Mucosa of stomach (tissue), 1 donor: ENCODE measurements at regions not wholly inside any gene's neighbourhood (a gene's known extent, or its start where the extent isn't known, plus 50 kb on each side); places are given as distances from the start of the nearest gene placed in this dataset.

Experiments
- H3K27me3 ChIP-seq: one replicate; pipeline ENCODE4 v1.7.0; 2013; ENCODE audit warnings: mild to moderate bottlenecking, low read length; ENCODE audit not compliant: control insufficient read depth, insufficient read depth
- H3K36me3 ChIP-seq: one replicate; pipeline ENCODE4 v1.7.0; 2013; ENCODE audit warnings: low read length; ENCODE audit not compliant: control insufficient read depth, insufficient read depth
- H3K4me1 ChIP-seq: one replicate; pipeline ENCODE4 v1.7.0; 2013; ENCODE audit warnings: mild to moderate bottlenecking, low read length; ENCODE audit not compliant: control insufficient read depth, insufficient read depth
- H3K4me3 ChIP-seq: one replicate; pipeline ENCODE4 v1.7.0; 2013; ENCODE audit warnings: low read length
- H3K9ac ChIP-seq: one replicate; pipeline ENCODE4 v1.7.0; 2013; ENCODE audit warnings: mild to moderate bottlenecking, low read length, moderate library complexity
- H3K9me3 ChIP-seq: one replicate; pipeline ENCODE4 v1.7.0; 2013; ENCODE audit warnings: mild to moderate bottlenecking, low read length, moderate library complexity; ENCODE audit not compliant: control insufficient read depth
- donor health status: Pancreatic carcinoma.

- H3K9me3 ChIP-seq: no peaks in the 10 kb centered on the region
- no peaks in the 10 kb centered on the region for H3K4me1 ChIP-seq
- no peak overlapping the region for H3K9ac ChIP-seq
- H3K4me3 ChIP-seq: no peak overlapping the region
- no peaks in the 10 kb centered on the region for H3K36me3 ChIP-seq
- no peaks in the 10 kb centered on the region for H3K27me3 ChIP-seq
Observed at GRCh38 chr18:61722247-61722646, 170.6 kb downstream of the RNF152 start.

- no peak overlapping the region for H3K9ac ChIP-seq
- H3K9me3 ChIP-seq: no peaks in the 10 kb centered on the region
- H3K4me3 ChIP-seq: no peak overlapping the region
- no peaks in the 10 kb centered on the region for H3K27me3 ChIP-seq
- H3K36me3 ChIP-seq: no peaks in the 10 kb centered on the region
- H3K4me1 ChIP-seq: no peaks in the 10 kb centered on the region
Observed at GRCh38 chr18:61720496-61720895, 172.3 kb downstream of the RNF152 start.

- no peaks in the 10 kb centered on the region for H3K36me3 ChIP-seq
- no peaks in the 10 kb centered on the region for H3K27me3 ChIP-seq
- no peaks in the 10 kb centered on the region for H3K9me3 ChIP-seq
- H3K9ac ChIP-seq: no peak overlapping the region
- no peaks in the 10 kb centered on the region for H3K4me1 ChIP-seq
- no peak overlapping the region for H3K4me3 ChIP-seq
Observed at GRCh38 chr18:61719671-61720070, 173.1 kb downstream of the RNF152 start.

- no peaks in the 10 kb centered on the region for H3K36me3 ChIP-seq
- no peak overlapping the region for H3K9ac ChIP-seq
- H3K4me1 ChIP-seq: no peaks in the 10 kb centered on the region
- no peak overlapping the region for H3K4me3 ChIP-seq
- no peaks in the 10 kb centered on the region for H3K27me3 ChIP-seq
- no peaks in the 10 kb centered on the region for H3K9me3 ChIP-seq
Observed at GRCh38 chr18:61718944-61719343, 173.9 kb downstream of the RNF152 start.

GRCh38 chr18:61714421-61714820 is 178.4 kb downstream of the RNF152 start:
- no peaks in the 10 kb centered on the region for H3K9me3 ChIP-seq
- no peak overlapping the region for H3K4me3 ChIP-seq
- no peak overlapping the region for H3K9ac ChIP-seq
- H3K36me3 ChIP-seq: no peaks in the 10 kb centered on the region
- peaks cover 7% of the 10 kb centered on the region for H3K4me1 ChIP-seq
- H3K27me3 ChIP-seq: no peaks in the 10 kb centered on the region

GRCh38 chr18:61713502-61713901 is 179.3 kb downstream of the RNF152 start:
- no peaks in the 10 kb centered on the region for H3K27me3 ChIP-seq
- peaks cover 7% of the 10 kb centered on the region for H3K4me1 ChIP-seq
- no peak overlapping the region for H3K9ac ChIP-seq
- no peaks in the 10 kb centered on the region for H3K9me3 ChIP-seq
- H3K4me3 ChIP-seq: no peak overlapping the region
- no peaks in the 10 kb centered on the region for H3K36me3 ChIP-seq

- H3K9ac ChIP-seq: no peak overlapping the region
- no peaks in the 10 kb centered on the region for H3K36me3 ChIP-seq
- H3K4me3 ChIP-seq: no peak overlapping the region
- H3K4me1 ChIP-seq: peaks cover 7% of the 10 kb centered on the region
- H3K9me3 ChIP-seq: no peaks in the 10 kb centered on the region
- peaks cover 5% of the 10 kb centered on the region for H3K27me3 ChIP-seq
Observed at GRCh38 chr18:61710082-61710620, 182.7 kb downstream of the RNF152 start.

GRCh38 chr18:61706276-61706915 is 186.4 kb downstream of the RNF152 start:
- no peaks in the 10 kb centered on the region for H3K36me3 ChIP-seq
- no peaks in the 10 kb centered on the region for H3K9me3 ChIP-seq
- H3K9ac ChIP-seq: no peak overlapping the region
- H3K27me3 ChIP-seq: peaks cover 5% of the 10 kb centered on the region
- H3K4me3 ChIP-seq: no peak overlapping the region
- peaks cover 7% of the 10 kb centered on the region for H3K4me1 ChIP-seq

- H3K4me1 ChIP-seq: no peaks in the 10 kb centered on the region
- no peak overlapping the region for H3K9ac ChIP-seq
- no peaks in the 10 kb centered on the region for H3K9me3 ChIP-seq
- H3K36me3 ChIP-seq: no peaks in the 10 kb centered on the region
- no peak overlapping the region for H3K4me3 ChIP-seq
- H3K27me3 ChIP-seq: peaks cover 5% of the 10 kb centered on the region
Observed at GRCh38 chr18:61703508-61703907, 189.3 kb downstream of the RNF152 start.

GRCh38 chr18:61702007-61702406 is 190.8 kb downstream of the RNF152 start:
- H3K27me3 ChIP-seq: peaks cover 5% of the 10 kb centered on the region
- H3K9me3 ChIP-seq: no peaks in the 10 kb centered on the region
- H3K4me1 ChIP-seq: no peaks in the 10 kb centered on the region

GRCh38 chr18:61699397-61700110 is 193.3 kb downstream of the RNF152 start:
- no peaks in the 10 kb centered on the region for H3K9me3 ChIP-seq
- H3K4me1 ChIP-seq: no peaks in the 10 kb centered on the region
- no peak overlapping the region for H3K9ac ChIP-seq
- no peak overlapping the region for H3K4me3 ChIP-seq
- no peaks in the 10 kb centered on the region for H3K27me3 ChIP-seq
- no peaks in the 10 kb centered on the region for H3K36me3 ChIP-seq

More at GRCh38 chr18:61702007-61702406, 190.8 kb downstream of the RNF152 start:
- Histone ChIP-seq H3K36me3 (no peaks in the 10 kb centered on the region), H3K4me3 (no peak overlapping the region), H3K9ac (no peak overlapping the region)

GRCh38 chr18:61697306-61697909 is 195.4 kb downstream of the RNF152 start:
- no peaks in the 10 kb centered on the region for H3K9me3 ChIP-seq
- no peaks in the 10 kb centered on the region for H3K36me3 ChIP-seq
- H3K27me3 ChIP-seq: no peaks in the 10 kb centered on the region
- no peaks in the 10 kb centered on the region for H3K4me1 ChIP-seq
- no peak overlapping the region for H3K4me3 ChIP-seq
- H3K9ac ChIP-seq: no peak overlapping the region
